GM21737 (cell line): ENCODE measurements at regions not wholly inside any gene's neighbourhood (a gene's known extent, or its start where the extent isn't known, plus 50 kb on each side); places are given as distances from the start of the nearest gene placed in this dataset.

Experiments
- ATAC-seq: cut with Tn5 transposase; IDR thresholded peaks from one replicate; pipeline ENCODE4 v1.9.1; 2021; ENCODE audit warnings: mild to moderate bottlenecking, moderate library complexity; ENCODE audit not compliant: unreplicated experiment

GRCh38 chr2:236963631-236964182 is 122.0 kb upstream of the COPS8 start:
- no peak for ATAC-seq

DNA sequence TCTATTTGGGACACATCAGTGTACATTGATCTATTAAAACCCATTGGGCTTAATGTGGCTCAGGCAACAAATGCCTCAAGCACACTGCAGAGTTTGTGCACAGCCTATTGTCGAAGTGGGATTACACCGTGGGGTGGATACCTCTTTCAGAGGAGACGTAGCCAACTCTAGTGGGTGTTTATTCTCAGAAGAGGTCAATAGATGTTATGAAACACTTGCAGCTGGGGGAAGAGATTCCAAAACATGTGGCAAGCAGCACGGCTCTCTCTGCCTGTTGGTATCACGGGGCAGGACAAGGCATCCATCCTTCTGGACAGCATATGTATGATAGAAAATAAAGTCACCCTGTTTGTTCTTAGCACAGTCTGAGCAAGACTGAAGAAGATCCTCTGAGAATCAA is 121.4 kb upstream of the COPS8 start:
- no peak for ATAC-seq

GRCh38 chr2:236965021-236965840 is 120.5 kb upstream of the COPS8 start:
- ATAC-seq: no peak

GRCh38 chr2:236965841-236966096 is 119.9 kb upstream of the COPS8 start:
- no peak for ATAC-seq

GRCh38 chr2:236967499-236967783 is 118.2 kb upstream of the COPS8 start:
- no peak for ATAC-seq

GRCh38 chr2:236968101-236968879 is 117.4 kb upstream of the COPS8 start:
- ATAC-seq: peak; percentile 73

DNA sequence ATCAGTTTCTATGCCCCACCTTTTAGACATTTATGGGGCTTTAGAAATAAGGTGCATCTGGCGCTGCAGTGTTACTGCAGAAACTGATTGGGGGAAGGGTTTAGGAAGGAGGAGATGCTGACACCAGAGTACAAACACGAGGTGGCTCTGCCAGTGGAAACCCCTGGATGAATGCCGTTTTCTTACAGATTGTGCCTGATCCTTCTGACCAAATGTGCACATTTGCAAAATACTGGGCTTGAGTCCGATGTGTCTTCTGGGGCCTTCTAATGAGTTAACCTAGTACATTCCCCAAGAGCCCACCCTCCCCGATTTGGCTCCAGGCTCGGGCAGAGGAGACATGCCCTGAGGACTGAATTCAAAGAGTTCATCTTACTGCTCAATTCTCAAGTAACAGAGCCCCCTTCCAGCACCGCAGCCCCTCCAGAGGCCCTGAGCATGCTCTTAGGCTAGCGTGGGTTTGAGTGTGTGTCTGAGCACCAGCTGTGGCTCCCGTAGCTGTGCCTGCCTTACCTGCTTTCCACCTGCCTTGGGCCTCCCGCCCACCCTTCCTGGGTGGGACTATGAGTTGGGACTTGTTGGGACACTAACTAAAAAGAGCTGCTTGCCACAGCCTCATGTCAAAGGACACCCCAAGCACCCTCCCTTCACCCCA is 116.7 kb upstream of the COPS8 start:
- ATAC-seq: no peak

DNA sequence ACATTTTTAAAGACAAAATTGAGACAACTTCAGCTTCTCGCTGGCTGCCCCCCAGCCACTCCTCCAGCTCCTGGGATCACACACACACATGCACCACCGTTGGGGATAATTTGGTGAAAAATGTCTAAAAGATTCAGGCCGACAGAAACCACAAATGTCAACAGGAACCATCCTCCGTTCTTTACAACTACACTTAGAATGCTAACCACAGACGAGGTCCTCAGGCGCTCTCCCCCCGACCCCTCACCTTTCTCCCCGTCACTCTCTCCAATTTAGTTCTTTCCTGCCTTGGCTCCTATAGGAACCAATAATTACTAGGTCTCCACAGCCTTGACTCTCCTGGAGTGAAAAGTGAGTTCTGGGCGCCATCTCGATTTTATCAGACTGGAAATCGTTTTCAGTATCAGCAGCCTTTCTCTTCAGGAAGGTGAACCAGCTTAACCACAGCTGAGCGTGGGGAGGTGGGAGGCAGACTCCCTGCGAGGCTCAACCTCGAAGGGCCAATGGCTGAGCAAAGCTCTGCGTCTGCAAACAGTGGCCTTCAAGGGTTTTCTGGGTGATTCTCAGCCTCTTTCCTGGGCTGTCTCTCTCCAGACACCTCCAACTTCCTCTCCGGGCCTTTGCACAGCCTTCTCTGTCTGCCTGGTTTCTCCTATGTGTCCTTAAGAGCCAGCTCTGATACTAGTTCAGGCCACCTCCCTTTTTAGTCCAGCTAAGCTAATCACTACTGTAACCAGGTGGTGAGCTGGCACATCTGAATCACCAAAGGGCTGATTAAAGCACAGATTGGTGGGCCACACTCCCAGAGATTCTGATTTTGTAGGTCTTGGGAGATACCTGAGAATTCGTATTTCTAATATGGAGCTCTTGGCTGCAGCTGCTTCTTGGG is 115.7 kb upstream of the COPS8 start:
- ATAC-seq: no peak

- no peak for ATAC-seq
Observed at GRCh38 chr2:236970656-236971010, 115.1 kb upstream of the COPS8 start.

DNA sequence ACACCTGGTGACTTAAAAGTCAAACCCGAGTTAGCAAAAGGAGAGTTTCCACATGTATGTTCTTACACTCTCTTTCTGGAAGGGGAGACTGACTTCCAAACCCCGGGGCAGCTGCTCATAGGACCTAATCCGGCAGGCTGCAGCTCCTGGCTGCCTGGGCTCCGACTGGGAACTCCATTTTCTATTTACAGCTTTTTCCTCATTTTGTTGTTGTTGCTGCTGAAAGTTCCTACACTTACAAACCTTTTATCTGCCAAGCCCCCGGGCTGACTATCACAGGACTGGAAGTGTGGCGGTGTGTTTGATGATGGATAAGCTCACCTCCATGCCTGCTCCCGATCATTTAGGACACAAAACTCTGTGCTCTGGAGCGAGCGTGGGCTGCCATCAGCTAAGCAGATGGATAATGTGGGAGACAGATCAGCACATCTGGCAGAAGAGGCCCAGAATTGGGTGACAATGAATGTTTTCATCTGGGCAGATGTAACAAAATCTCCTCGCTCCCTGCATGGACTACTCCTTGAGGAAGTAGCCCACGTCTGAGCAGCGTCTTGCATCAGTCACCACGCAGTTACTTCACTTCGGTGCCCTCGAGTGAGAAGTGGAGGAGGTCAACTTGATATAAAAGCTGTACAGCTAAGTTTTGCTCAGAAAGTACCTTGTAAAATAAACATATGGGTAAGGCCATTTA is 114.4 kb upstream of the COPS8 start:
- no peak for ATAC-seq

- no peak for ATAC-seq
Observed at GRCh38 chr2:236971919-236972381, 113.7 kb upstream of the COPS8 start.

DNA sequence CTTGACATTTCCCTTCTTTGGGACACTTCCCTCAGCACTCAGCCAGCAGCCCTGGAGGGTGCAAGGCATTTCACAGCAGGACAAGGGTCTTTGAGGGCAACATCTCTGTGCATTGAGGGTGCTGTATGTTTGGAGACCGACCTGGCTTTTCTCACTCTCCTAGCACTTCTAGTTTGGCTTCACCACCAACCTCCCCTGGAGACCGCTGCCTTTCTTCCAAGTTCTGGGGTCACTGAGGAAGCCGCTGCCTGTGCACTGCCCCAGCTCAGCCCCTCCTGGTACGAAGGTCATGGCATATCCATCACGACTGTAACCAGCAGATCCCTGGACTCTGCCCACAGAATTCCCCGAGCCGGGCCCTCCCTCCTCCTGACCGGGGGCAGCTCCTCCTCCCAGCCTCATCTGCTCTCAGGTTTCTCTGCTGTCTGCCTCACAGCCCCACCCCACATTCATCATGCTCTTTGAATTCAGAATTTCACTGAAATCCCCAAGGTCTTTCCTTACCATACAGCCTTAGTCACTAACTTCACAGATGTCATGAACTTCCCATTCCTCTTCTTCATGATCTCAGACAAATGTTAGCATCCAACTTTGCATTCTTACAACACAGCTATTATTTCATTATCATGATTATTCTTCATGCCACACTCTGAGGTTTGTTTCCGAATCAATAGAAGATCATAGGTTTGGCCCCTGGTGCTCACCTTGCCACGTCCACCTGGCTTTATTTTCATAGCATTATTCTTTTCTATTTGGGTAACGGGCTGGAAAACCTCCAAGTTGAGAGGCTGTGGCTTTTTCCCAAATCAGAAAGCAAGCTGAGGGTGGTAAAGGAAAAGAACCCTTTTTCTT is 113.0 kb upstream of the COPS8 start:
- ATAC-seq: no peak

GRCh38 chr2:236973343-236973980 is 112.2 kb upstream of the COPS8 start:
- no peak for ATAC-seq

- no peak for ATAC-seq
Observed at GRCh38 chr2:236974148-236974547, 111.5 kb upstream of the COPS8 start.

GRCh38 chr2:236974752-236975151 is 110.9 kb upstream of the COPS8 start:
- no peak for ATAC-seq

DNA sequence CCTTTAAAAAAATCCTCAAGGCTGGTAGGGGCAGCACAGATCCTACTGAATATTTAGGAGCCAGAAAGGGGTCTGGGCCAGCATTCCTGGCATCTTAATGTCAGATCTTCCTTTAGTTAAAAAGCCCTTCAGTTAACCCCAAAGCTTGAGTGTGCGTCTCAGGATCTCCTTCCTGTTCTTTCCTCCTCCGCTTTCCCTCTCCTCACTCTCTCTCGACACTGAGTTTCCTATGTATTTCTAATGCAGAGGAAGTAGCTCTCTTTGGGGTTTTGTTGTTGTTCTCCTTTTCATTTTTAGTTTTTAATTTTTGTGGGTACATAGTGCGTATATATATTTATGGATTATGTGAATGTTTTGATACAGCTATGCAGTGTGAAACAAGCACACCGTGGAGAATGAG is 109.9 kb upstream of the COPS8 start:
- no peak for ATAC-seq

- no peak for ATAC-seq
Observed at GRCh38 chr2:236976266-236977062, 109.2 kb upstream of the COPS8 start.
